Adrenal gland (tissue), 9 donors: ENCODE measurements at regions not wholly inside any gene's neighbourhood (a gene's known extent, or its start where the extent isn't known, plus 50 kb on each side); places are given as distances from the start of the nearest gene placed in this dataset.

Experiments
- DNase-seq, 7 donors: peaks; one replicate each; pipeline ENCODE4 v3.0.0-alpha.2; 2019 to 2020
- H3K27ac ChIP-seq, 5 donors: fragments of 200-600 bp; sonication (generic) in 4 of 5; 1 replicate in 3 of 5; 2 replicates in 2 of 5; pipeline versions ENCODE4 v1.5.1 to v1.8.0; 2016 to 2020; ENCODE audit warnings: mild to moderate bottlenecking in 1 of 5
- H3K27me3 ChIP-seq: fragments of 200-600 bp; 2 replicates; pipeline ENCODE4 v1.8.0; 2021
- H3K36me3 ChIP-seq, 2 donors: fragments of 200-600 bp; replicated peaks in 1 of 2; 1 replicate in 1 of 2; 2 replicates in 1 of 2; pipeline versions ENCODE4 v1.5.1 to v1.8.0; 2018 to 2022
- H3K4me1 ChIP-seq, 2 donors: fragments of 200-600 bp; replicated peaks in 1 of 2; 1 replicate in 1 of 2; 2 replicates in 1 of 2; pipeline versions ENCODE4 v1.5.1 to v1.8.0; 2018 to 2021
- H3K4me3 ChIP-seq, 4 donors: fragments of 200-600 bp; sonication (generic) in 3 of 4; one replicate each; pipeline ENCODE4 v1.5.1; 2016 to 2018
- H3K9me3 ChIP-seq, 3 donors: fragments of 200-600 bp; sonication (generic) in 1 of 3; replicated peaks in 1 of 3; 1 replicate in 2 of 3; 2 replicates in 1 of 3; pipeline versions ENCODE4 v1.5.1 to v1.8.0; 2016 to 2021
- POLR2A ChIP-seq, 2 donors: fragments of 450-650 bp; IDR thresholded peaks; one replicate each; pipeline ENCODE4 v1.6.1; 2017; ENCODE audit warnings: antibody characterized with exemption in 2 of 2, mild to moderate bottlenecking in 2 of 2, moderate library complexity in 1 of 2
- WGBS, 4 donors: extraction: QIAGEN DNeasy Blood & Tissue Kit in 2 of 4; methylation state at CpG; one replicate each; pipeline versions ENCODE4 v1.1.5 to v1.1.7; 2013 to 2017; 5-methylcytosine and 5-hydroxymethylcytosine counted together
- intact Hi-C, 2 donors: fragments of 100-400 bp; cut with DNase I; formaldehyde crosslinking; loops; one replicate each; pipeline versions ENCODE4 v1.14.1 to v1.15.0; 2022 to 2023
- TF ChIP-seq, protein P1 (sequence below), 6 experiments: fragments of 450-650 bp in 4 of 6; fragments of 200-600 bp in 2 of 6; sonication (generic) in 1 of 6; IDR thresholded peaks; 1 replicate in 5 of 6; 2 replicates in 1 of 6; pipeline versions ENCODE4 v1.5.1 to v1.8.0; 2016 to 2021; ENCODE audit warnings: antibody characterized with exemption in 6 of 6, mild to moderate bottlenecking in 2 of 6, moderate library complexity in 1 of 6
- donor health status: healthy with polysubstance abuse.
- donor health status: Bipolar disorder and iron deficiency.
- donor health status: DM: yes; HTN: yes; CAD: no.
- donor health status: DM: no; HTN: no; CAD: no.
- donor health status: DM: no; HTN: no; CAD: no.

GRCh38 chr3:21049334-21050062, 701.5 kb downstream of the ZNF385D start:
- Histone ChIP-seq H3K27me3 (no peaks in the 10 kb centered on the region), H3K4me1 (no peaks in the 10 kb centered on the region), H3K4me3 (no peak overlapping the region), H3K27ac (no peak overlapping the region), H3K36me3 (no peaks in the 10 kb centered on the region), H3K9me3 (peaks cover 0 to 3% (median 0%) of the 10 kb centered on the region in 3 donors)
- no peak for TF ChIP-seq POLR2A (IDR thresholded peaks at IDR 0.05)
- TF ChIP-seq, protein P1, sequence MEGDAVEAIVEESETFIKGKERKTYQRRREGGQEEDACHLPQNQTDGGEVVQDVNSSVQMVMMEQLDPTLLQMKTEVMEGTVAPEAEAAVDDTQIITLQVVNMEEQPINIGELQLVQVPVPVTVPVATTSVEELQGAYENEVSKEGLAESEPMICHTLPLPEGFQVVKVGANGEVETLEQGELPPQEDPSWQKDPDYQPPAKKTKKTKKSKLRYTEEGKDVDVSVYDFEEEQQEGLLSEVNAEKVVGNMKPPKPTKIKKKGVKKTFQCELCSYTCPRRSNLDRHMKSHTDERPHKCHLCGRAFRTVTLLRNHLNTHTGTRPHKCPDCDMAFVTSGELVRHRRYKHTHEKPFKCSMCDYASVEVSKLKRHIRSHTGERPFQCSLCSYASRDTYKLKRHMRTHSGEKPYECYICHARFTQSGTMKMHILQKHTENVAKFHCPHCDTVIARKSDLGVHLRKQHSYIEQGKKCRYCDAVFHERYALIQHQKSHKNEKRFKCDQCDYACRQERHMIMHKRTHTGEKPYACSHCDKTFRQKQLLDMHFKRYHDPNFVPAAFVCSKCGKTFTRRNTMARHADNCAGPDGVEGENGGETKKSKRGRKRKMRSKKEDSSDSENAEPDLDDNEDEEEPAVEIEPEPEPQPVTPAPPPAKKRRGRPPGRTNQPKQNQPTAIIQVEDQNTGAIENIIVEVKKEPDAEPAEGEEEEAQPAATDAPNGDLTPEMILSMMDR (IDR thresholded peaks at IDR 0.05), result no peak
- intact Hi-C loops, result no loop called here
- no peak for DNase-seq
- WGBS, 4 donors, result 74 to 81% (median 77%) methylated on average over 7 of the region's 7 CpGs

DNA sequence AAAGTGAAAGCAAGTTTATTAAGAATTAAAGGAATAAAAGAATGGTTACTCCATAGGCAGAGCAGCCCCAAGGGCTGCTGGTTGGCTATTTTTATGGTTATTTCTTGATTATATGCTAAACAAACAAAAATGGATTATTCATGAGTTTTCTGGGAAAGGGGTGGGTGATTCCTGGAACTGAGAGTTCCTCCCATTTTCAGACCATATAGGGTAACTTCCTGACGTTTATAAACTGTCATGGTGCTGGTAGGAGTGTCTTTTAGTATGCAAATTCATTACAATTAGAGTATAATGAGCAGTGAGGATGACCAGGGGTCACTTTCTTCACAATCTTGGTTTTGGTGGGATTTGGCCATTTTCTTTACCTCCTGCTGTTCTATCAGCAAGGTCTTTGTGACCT, 707.9 kb downstream of the ZNF385D start:
- H3K4me1 ChIP-seq, result no peaks in the 10 kb centered on the region
- H3K4me3 ChIP-seq, result no peak overlapping the region
- intact Hi-C loops, result no loop called here
- H3K27me3 ChIP-seq, result no peaks in the 10 kb centered on the region
- no peak for DNase-seq
- H3K27ac ChIP-seq, result no peak overlapping the region
- WGBS, 4 donors, result 27 to 74% (median 36%) methylated on average over 1 of the region's 1 CpG
- TF ChIP-seq, protein P1 (IDR thresholded peaks at IDR 0.05), result no peak
- TF ChIP-seq POLR2A (IDR thresholded peaks at IDR 0.05), result no peak
- no peaks in the 10 kb centered on the region for H3K9me3 ChIP-seq
- H3K36me3 ChIP-seq, result no peaks in the 10 kb centered on the region

DNA sequence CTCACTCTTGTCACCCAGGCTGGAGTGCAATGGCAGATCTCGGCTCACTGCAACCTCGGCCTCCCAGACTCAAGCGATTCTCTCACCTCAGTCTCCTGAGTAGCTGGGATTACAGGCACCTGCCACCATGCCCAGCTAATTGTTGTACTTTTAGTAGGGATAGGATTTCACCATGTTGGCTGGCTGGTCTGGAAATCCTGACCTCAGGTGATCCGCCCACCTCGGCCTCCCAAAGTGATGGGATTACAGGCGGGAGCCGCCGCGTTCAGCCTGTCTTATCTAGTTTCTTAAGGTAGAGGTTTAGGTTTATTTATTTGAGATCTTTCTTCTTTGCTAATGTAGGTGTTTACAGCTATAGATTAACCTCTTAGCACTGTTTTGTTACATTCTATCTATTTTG, 708.8 kb downstream of the ZNF385D start:
- Histone ChIP-seq H3K27ac (no peak overlapping the region), H3K36me3 (no peaks in the 10 kb centered on the region), H3K4me1 (no peaks in the 10 kb centered on the region), H3K4me3 (no peak overlapping the region), H3K27me3 (no peaks in the 10 kb centered on the region), H3K9me3 (no peaks in the 10 kb centered on the region)
- WGBS, 4 donors, result 90 to 95% (median 93%) methylated on average over 9 of the region's 9 CpGs
- no peak for DNase-seq
- TF ChIP-seq POLR2A (IDR thresholded peaks at IDR 0.05), result no peak
- TF ChIP-seq, protein P1 (IDR thresholded peaks at IDR 0.05), result no peak
- intact Hi-C loops, result no loop called here

- H3K4me3 ChIP-seq, result no peak overlapping the region
- TF ChIP-seq POLR2A (IDR thresholded peaks at IDR 0.05), result no peak
- TF ChIP-seq, protein P1 (IDR thresholded peaks at IDR 0.05), result no peak
- no peaks in the 10 kb centered on the region for H3K27me3 ChIP-seq
- H3K9me3 ChIP-seq, result no peaks in the 10 kb centered on the region
- intact Hi-C loops, result no loop called here
- no peaks in the 10 kb centered on the region for H3K36me3 ChIP-seq
- WGBS, 4 donors, result 14 to 58% (median 29%) methylated on average over 1 of the region's 1 CpG
- no peak overlapping the region for H3K27ac ChIP-seq
- H3K4me1 ChIP-seq, result no peaks in the 10 kb centered on the region
- DNase-seq, result no peak
Observed at GRCh38 chr3:21041621-21042020, 709.4 kb downstream of the ZNF385D start.
